ENCODE measurements at regions not wholly inside any gene's neighbourhood (a gene's known extent, or its start where the extent isn't known, plus 50 kb on each side); places are given as distances from the start of the nearest gene placed in this dataset.

DNA sequence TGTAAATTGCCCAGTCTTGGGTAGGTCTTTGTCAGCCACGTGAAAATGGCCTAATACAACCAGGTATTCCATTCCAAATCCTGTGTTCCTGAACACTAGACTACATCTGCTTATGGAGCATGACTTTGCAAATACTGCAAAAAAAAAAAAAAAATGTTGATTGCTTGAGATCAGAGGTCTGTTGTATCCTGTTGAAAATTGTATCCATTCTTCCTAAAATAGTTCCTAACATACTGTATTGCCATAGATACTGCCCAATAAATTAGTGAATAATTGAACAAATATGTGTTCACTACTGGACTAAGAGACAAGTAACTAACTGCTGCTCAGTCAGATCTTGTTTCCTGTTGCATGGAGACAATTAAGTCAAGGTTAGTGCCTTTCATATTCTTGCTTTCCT lies 164.3 kb upstream of the PABPC4L start:
- no peak overlapping the region for H3K4me3 ChIP-seq (ENCODE audit: low read depth, low read length)
- TF ChIP-seq, protein P1, sequence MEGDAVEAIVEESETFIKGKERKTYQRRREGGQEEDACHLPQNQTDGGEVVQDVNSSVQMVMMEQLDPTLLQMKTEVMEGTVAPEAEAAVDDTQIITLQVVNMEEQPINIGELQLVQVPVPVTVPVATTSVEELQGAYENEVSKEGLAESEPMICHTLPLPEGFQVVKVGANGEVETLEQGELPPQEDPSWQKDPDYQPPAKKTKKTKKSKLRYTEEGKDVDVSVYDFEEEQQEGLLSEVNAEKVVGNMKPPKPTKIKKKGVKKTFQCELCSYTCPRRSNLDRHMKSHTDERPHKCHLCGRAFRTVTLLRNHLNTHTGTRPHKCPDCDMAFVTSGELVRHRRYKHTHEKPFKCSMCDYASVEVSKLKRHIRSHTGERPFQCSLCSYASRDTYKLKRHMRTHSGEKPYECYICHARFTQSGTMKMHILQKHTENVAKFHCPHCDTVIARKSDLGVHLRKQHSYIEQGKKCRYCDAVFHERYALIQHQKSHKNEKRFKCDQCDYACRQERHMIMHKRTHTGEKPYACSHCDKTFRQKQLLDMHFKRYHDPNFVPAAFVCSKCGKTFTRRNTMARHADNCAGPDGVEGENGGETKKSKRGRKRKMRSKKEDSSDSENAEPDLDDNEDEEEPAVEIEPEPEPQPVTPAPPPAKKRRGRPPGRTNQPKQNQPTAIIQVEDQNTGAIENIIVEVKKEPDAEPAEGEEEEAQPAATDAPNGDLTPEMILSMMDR (IDR thresholded peaks at IDR 0.05; ENCODE audit: low read depth, low read length, missing control alignments): no peak

DNA sequence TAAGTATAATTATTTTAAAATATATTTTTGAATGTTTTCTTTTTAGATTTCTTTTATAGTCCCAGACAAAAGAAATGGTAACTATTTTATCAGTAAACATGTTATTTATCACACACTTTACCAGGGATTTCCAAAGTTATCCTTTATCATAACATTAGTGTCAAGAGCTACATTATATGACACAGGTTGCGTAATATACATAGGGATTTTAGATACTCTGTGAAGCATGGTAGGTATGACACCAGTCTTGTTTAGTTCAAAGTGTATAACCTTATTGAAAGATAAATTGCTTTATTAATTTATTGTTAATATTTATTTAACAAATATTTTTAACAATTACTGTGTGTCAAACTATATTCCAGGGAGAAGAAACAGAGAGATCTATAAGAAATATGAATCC lies 163.3 kb upstream of the PABPC4L start:
- in situ Hi-C loops (cut with HindIII; ENCODE audit: low sequenced_read_pairs): no loop called here
- H3K4me3 ChIP-seq (ENCODE audit: low read depth, low read length): no peak overlapping the region
- TF ChIP-seq, protein P1 (IDR thresholded peaks at IDR 0.05; ENCODE audit: low read depth, low read length, missing control alignments): no peak
- no peak for DNase-seq (ENCODE audit: low read depth)

More for the DNA sequence above, 164.3 kb upstream of the PABPC4L start:
- in situ Hi-C loops (cut with HindIII; ENCODE audit: low sequenced_read_pairs): no loop called here
- DNase-seq (ENCODE audit: low read depth): no peak

GRCh38 chr4:134345244-134345643 lies 143.7 kb upstream of the PABPC4L start:
- no peak for DNase-seq (ENCODE audit: low read depth)
- no peak overlapping the region for H3K4me3 ChIP-seq (ENCODE audit: low read depth, low read length)
- TF ChIP-seq, protein P1 (IDR thresholded peaks at IDR 0.05; ENCODE audit: low read depth, low read length, missing control alignments): no peak
- in situ Hi-C loops (cut with HindIII; ENCODE audit: low sequenced_read_pairs): no loop called here

DNA sequence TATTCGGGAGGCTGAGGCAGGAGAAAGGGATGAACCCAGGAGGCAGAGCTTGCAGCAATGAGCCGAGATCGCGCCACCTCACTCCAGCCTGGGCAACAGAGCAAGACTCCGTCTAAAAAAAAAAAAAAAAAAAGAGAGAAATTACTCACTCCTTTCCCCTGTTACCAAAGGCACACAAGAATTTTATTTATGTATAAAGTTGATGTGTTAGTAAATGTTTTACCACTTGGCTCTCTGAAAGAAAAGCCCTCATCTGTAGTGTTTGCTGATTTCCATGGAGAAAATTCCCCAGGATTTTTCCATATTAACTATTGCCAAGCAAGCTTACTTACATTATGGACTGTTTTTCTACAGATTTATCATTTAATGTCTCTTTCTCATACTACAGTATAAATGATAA lies 142.1 kb upstream of the PABPC4L start:
- in situ Hi-C loops (cut with HindIII; ENCODE audit: low sequenced_read_pairs): no loop called here
- H3K4me3 ChIP-seq (ENCODE audit: low read depth, low read length): no peak overlapping the region
- no peak for DNase-seq (ENCODE audit: low read depth)
- TF ChIP-seq, protein P1 (IDR thresholded peaks at IDR 0.05; ENCODE audit: low read depth, low read length, missing control alignments): no peak

GRCh38 chr4:134343081-134343480 lies 141.5 kb upstream of the PABPC4L start:
- in situ Hi-C loops (cut with HindIII; ENCODE audit: low sequenced_read_pairs): no loop called here
- DNase-seq (ENCODE audit: low read depth): no peak
- TF ChIP-seq, protein P1 (IDR thresholded peaks at IDR 0.05; ENCODE audit: low read depth, low read length, missing control alignments): no peak
- H3K4me3 ChIP-seq (ENCODE audit: low read depth, low read length): no peak overlapping the region

DNA sequence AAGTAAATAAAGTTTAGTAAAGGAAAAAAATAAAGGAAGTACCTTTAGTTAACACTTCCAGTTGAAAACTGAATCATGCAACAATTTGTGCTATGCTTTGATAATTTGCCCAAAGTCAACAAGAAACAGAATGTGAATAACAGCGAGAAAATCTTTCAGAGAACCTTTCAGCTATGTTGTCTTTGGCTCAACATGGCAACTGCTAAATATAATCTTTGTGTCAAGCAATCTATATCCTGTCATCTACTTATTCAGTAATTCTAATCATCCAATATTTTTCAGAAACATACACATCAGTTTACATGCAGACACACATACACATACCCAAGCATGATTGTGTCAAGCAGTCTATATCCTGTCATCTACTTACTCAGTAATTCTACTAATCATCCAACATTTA lies 136.0 kb upstream of the PABPC4L start:
- TF ChIP-seq, protein P1 (IDR thresholded peaks at IDR 0.05; ENCODE audit: low read depth, low read length, missing control alignments): no peak
- H3K4me3 ChIP-seq (ENCODE audit: low read depth, low read length): no peak overlapping the region
- in situ Hi-C loops (cut with HindIII; ENCODE audit: low sequenced_read_pairs): no loop called here
- DNase-seq (ENCODE audit: low read depth): peak; percentile 33

DNA sequence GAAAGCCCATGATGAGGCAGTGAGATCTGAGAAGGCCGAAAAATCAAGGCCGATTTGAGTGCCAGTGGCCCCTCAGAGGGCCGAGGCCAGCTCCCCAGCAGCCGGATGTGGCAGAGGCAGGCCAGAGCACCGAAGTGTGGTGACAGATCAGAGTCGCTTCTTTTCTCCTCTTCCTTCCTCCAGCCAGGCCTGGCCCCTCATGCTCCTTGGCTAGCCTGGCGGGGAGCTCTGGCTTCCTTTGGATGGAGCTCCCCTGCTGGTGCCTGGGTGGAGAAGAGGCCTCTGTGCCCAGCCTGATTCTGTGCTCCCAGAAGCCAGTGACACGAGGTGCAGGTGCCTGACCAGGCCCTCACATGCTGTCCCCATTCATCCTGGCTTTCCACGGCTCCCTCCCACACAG lies 127.2 kb upstream of the PABPC4L start:
- H3K4me3 ChIP-seq (ENCODE audit: low read depth, low read length): no peak overlapping the region
- TF ChIP-seq, protein P1 (IDR thresholded peaks at IDR 0.05; ENCODE audit: low read depth, low read length, missing control alignments): no peak
- no peak for DNase-seq (ENCODE audit: low read depth)
- in situ Hi-C loops (cut with HindIII; ENCODE audit: low sequenced_read_pairs): no loop called here
